Central memory CD8-positive, alpha-beta T cell (primary cell): ENCODE measurements at regions not wholly inside any gene's neighbourhood (a gene's known extent, or its start where the extent isn't known, plus 50 kb on each side); places are given as distances from the start of the nearest gene placed in this dataset.
"Not testable (repeated sequence)": the region's sequence is repeated elsewhere in the genome, so short reads cannot be mapped to it uniquely, and the experiment has no call there.

Experiments
- ATAC-seq: fragments of 150-1000 bp; cut with Tn5 transposase; replicated peaks from 2 replicates; pipeline ENCODE4 v1.10.0; 2022; ENCODE audit warnings: mild to moderate bottlenecking, moderate FRiP score, moderate number of reproducible peaks; ENCODE audit not compliant: poor library complexity, severe bottlenecking; ENCODE audit errors: extremely low read depth
- DNase-seq, 2 donors: peaks; one replicate each; pipeline ENCODE4 v3.0.0; 2021; ENCODE audit warnings: low spot score in 2 of 2
- H3K27ac Mint-ChIP-seq: one replicate; pipeline ENCODE4 v1.8.0; 2022; ENCODE audit warnings: low read depth, mild to moderate bottlenecking, moderate library complexity, mixed read lengths
- H3K27me3 Mint-ChIP-seq: one replicate; pipeline ENCODE4 v1.8.0; 2022; ENCODE audit warnings: mixed read lengths
- H3K36me3 Mint-ChIP-seq: one replicate; pipeline ENCODE4 v1.8.0; 2022; ENCODE audit warnings: mild to moderate bottlenecking, moderate library complexity, mixed read lengths; ENCODE audit not compliant: insufficient read depth
- H3K4me1 Mint-ChIP-seq: one replicate; pipeline ENCODE4 v1.8.0; 2022; ENCODE audit warnings: mixed read lengths
- H3K4me3 Mint-ChIP-seq: one replicate; pipeline ENCODE4 v1.8.0; 2022; ENCODE audit warnings: mild to moderate bottlenecking, moderate library complexity, mixed read lengths
- H3K9me3 Mint-ChIP-seq: one replicate; pipeline ENCODE4 v1.8.0; 2022; ENCODE audit warnings: mixed read lengths

DNA sequence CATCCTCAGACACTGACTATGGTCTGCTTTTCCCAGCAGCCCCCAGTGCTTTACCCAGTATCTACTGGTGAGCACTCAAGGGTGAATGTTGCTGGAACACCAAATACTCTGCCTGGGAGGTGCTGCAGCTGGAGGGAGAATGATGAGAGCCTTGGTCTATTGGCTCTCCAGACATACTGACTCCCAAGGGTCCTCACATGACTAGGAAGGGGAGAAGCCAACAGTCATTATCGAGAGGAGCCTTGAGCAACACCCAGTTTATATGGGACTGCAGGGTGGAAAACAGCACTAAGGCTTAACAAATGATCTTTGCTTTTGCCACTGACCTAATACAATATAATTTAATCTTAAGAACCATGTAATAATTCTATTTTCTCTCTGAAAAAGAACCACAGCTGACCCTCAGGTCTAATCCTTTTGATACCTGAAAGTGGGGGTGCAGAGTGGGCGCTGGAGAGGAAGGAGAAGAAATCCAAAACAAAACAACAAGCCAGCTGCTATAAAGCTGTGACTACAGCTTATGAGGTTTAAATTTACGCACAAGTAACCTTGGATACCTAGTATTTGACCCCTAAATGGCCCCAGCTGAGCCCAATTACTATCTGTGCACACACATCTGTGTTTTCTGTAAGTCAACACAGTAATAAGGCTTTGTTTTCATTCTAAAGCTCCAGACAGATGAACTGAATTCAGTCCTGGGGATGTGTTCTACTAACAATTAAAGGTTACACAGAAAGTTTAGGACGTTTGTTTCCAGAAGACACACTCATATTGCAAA lies 107.8 kb upstream of the GRIP1 start:
- H3K4me3 Mint-ChIP-seq = no peak overlapping the region
- no peaks in the 10 kb centered on the region for H3K4me1 Mint-ChIP-seq
- H3K27me3 Mint-ChIP-seq = peaks cover 28% of the 10 kb centered on the region
- no peaks in the 10 kb centered on the region for H3K36me3 Mint-ChIP-seq
- no peak overlapping the region for H3K27ac Mint-ChIP-seq
- H3K9me3 Mint-ChIP-seq = no peaks in the 10 kb centered on the region
- ATAC-seq = no peak
- DNase-seq = no peak

DNA sequence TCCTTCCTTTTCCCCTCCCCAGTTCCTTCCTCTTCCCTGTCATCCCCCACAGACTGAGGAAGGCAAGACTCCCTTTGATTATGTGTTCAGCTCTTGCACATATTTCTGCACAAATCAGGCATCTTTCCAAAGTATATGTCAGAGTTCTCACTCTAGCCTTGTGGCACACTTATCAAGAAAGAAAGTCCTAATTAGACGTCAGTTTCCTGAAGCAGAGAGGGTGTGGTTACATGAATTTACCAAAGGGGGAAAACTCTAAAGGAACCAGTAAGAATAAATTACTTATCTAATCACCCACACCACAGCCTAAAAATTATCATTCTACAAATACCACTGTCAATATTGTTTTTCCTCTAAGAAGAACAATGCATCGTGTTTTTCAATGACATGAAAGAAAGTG lies 120.7 kb upstream of the GRIP1 start:
- ATAC-seq = no peak
- peaks cover 20% of the 10 kb centered on the region for H3K27me3 Mint-ChIP-seq
- no peaks in the 10 kb centered on the region for H3K9me3 Mint-ChIP-seq
- H3K36me3 Mint-ChIP-seq = no peaks in the 10 kb centered on the region
- H3K27ac Mint-ChIP-seq = no peak overlapping the region
- no peaks in the 10 kb centered on the region for H3K4me1 Mint-ChIP-seq
- DNase-seq = no peak
- no peak overlapping the region for H3K4me3 Mint-ChIP-seq

- no peak overlapping the region for H3K4me3 Mint-ChIP-seq
- DNase-seq = no peak
- no peak for ATAC-seq
- no peaks in the 10 kb centered on the region for H3K4me1 Mint-ChIP-seq
- peaks cover 25% of the 10 kb centered on the region for H3K27me3 Mint-ChIP-seq
- no peak overlapping the region for H3K27ac Mint-ChIP-seq
- H3K36me3 Mint-ChIP-seq = no peaks in the 10 kb centered on the region
- no peaks in the 10 kb centered on the region for H3K9me3 Mint-ChIP-seq
Measured at GRCh38 chr12:66800046-66800445, 121.2 kb upstream of the GRIP1 start.

GRCh38 chr12:66803930-66804329 lies 125.1 kb upstream of the GRIP1 start:
- no peak for DNase-seq
- Mint-ChIP-seq H3K4me1 (no peaks in the 10 kb centered on the region), H3K4me3 (no peak overlapping the region), H3K27me3 (peaks cover 40% of the 10 kb centered on the region), H3K27ac (no peak overlapping the region), H3K36me3 (no peaks in the 10 kb centered on the region), H3K9me3 (no peaks in the 10 kb centered on the region)
- no peak for ATAC-seq

- Mint-ChIP-seq H3K9me3 (no peaks in the 10 kb centered on the region), H3K27me3 (peaks cover 40% of the 10 kb centered on the region), H3K27ac (no peak overlapping the region), H3K4me1 (no peaks in the 10 kb centered on the region), H3K36me3 (no peaks in the 10 kb centered on the region), H3K4me3 (no peak overlapping the region)
- DNase-seq = no peak
- ATAC-seq = no peak
Measured at GRCh38 chr12:66804563-66804974, 125.7 kb upstream of the GRIP1 start.

GRCh38 chr12:66808606-66809005 lies 129.7 kb upstream of the GRIP1 start:
- H3K9me3 Mint-ChIP-seq = no peaks in the 10 kb centered on the region
- no peak overlapping the region for H3K27ac Mint-ChIP-seq
- ATAC-seq (no peak), DNase-seq (no peak)
- H3K27me3 Mint-ChIP-seq = peaks cover 39% of the 10 kb centered on the region
- H3K4me1 Mint-ChIP-seq = peaks cover 9% of the 10 kb centered on the region
- H3K4me3 Mint-ChIP-seq = no peak overlapping the region
- H3K36me3 Mint-ChIP-seq = no peaks in the 10 kb centered on the region

DNA sequence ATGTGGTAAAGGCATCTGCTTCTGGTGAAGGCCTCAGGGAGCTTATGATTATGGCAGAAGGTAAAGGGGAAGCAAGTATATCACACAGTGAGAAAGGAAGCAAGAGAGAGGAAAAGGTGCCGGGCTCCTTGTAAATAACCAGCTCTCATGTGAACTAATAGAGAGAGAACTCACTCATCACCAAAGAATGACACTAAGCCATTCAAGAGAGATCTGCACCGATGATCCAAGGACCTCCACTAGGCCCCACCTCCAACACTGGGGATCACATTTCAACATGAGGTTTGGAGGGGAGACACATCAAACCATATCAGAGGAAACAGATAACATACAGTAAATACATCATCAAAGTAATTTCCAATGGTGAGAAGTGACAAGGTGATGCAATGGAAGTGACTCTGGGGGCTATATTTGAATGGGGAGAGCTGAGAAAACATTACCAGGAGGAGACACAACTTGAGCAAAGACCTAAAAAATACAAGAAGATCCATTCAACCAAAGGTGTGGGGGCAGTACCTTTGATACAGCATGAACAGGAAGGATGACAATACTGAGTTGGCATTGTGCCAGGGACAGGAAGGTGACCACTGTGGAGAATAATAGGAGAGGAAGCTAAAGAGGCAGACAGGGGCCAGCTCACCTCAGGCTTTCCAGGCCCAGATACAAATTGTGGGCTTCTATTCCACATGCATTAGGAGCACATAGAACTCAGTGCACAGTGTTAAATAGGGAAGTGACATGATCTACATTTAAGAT lies 134.4 kb upstream of the GRIP1 start:
- DNase-seq = no peak
- H3K27me3 Mint-ChIP-seq = peaks cover 28% of the 10 kb centered on the region
- no peak overlapping the region for H3K27ac Mint-ChIP-seq
- no peak for ATAC-seq
- no peak overlapping the region for H3K4me3 Mint-ChIP-seq
- peaks cover 11% of the 10 kb centered on the region for H3K4me1 Mint-ChIP-seq
- H3K36me3 Mint-ChIP-seq = no peaks in the 10 kb centered on the region
- no peaks in the 10 kb centered on the region for H3K9me3 Mint-ChIP-seq

GRCh38 chr12:66819587-66819986 lies 140.7 kb upstream of the GRIP1 start:
- DNase-seq = no peak
- Mint-ChIP-seq H3K36me3 (no peaks in the 10 kb centered on the region), H3K4me3 (no peak overlapping the region), H3K27ac (no peak overlapping the region), H3K9me3 (no peaks in the 10 kb centered on the region), H3K27me3 (peaks cover 16% of the 10 kb centered on the region), H3K4me1 (no peaks in the 10 kb centered on the region)
- ATAC-seq = no peak

DNA sequence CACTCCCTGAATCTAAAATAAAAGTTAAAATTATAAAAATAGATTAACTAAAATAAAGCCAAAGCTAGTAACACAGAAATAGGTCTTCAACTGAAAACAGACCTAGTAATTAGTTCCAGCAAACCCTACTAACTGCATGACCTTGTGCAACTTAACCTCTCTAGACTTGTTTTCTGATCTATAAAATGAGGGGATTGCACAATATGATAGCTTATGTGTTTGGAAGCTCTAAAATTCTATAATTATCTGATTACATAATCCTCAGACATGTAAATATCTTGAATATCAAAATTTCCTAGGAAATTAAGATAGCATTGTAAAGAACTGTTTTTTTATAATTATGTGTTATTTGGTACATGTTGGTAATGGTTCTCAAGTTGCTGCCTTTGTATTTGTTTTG lies 144.1 kb upstream of the GRIP1 start:
- no peak for DNase-seq
- no peaks in the 10 kb centered on the region for H3K4me1 Mint-ChIP-seq
- H3K9me3 Mint-ChIP-seq = no peaks in the 10 kb centered on the region
- no peak overlapping the region for H3K27ac Mint-ChIP-seq
- H3K36me3 Mint-ChIP-seq = no peaks in the 10 kb centered on the region
- no peaks in the 10 kb centered on the region for H3K27me3 Mint-ChIP-seq
- no peak for ATAC-seq
- H3K4me3 Mint-ChIP-seq = no peak overlapping the region

GRCh38 chr12:66823857-66824570 lies 145.1 kb upstream of the GRIP1 start:
- DNase-seq (no peak), ATAC-seq (no peak)
- Mint-ChIP-seq H3K36me3 (no peaks in the 10 kb centered on the region), H3K4me3 (no peak overlapping the region), H3K27ac (no peak overlapping the region), H3K9me3 (no peaks in the 10 kb centered on the region), H3K4me1 (peaks cover 5% of the 10 kb centered on the region), H3K27me3 (no peaks in the 10 kb centered on the region)

GRCh38 chr12:66825921-66826320 lies 147.0 kb upstream of the GRIP1 start:
- not testable (repeated sequence) for ATAC-seq, H3K27me3 Mint-ChIP-seq, H3K27ac Mint-ChIP-seq, H3K36me3 Mint-ChIP-seq, DNase-seq, H3K4me3 Mint-ChIP-seq, H3K9me3 Mint-ChIP-seq
- peaks cover 19% of the 10 kb centered on the region for H3K4me1 Mint-ChIP-seq

GRCh38 chr12:66829660-66830325 lies 150.9 kb upstream of the GRIP1 start:
- peak overlapping the region; percentile 32 for H3K27ac Mint-ChIP-seq
- peaks cover 19% of the 10 kb centered on the region for H3K4me1 Mint-ChIP-seq
- H3K27me3 Mint-ChIP-seq = peaks cover 12% of the 10 kb centered on the region
- DNase-seq (no peak), ATAC-seq (peak; percentile 80)
- H3K9me3 Mint-ChIP-seq = no peaks in the 10 kb centered on the region
- H3K4me3 Mint-ChIP-seq = no peak overlapping the region
- H3K36me3 Mint-ChIP-seq = no peaks in the 10 kb centered on the region
